ENCODE measurements at regions not wholly inside any gene's neighbourhood (a gene's known extent, or its start where the extent isn't known, plus 50 kb on each side); places are given as distances from the start of the nearest gene placed in this dataset.

- TF ChIP-seq CTCF (IDR thresholded peaks at IDR 0.05; ENCODE audit: insufficient read depth, low read depth, low read length, missing control alignments) = no peak
- no peak for DNase-seq (ENCODE audit: low read depth)
- H3K4me3 ChIP-seq (ENCODE audit: low read depth, low read length) = no peak overlapping the region
These were observed 139.2 kb downstream of the TNFSF13B start for GRCh38 chr13:108408672-108409071.

- no peak overlapping the region for H3K4me3 ChIP-seq (ENCODE audit: low read depth, low read length)
- no peak for DNase-seq (ENCODE audit: low read depth)
- TF ChIP-seq CTCF (IDR thresholded peaks at IDR 0.05; ENCODE audit: insufficient read depth, low read depth, low read length, missing control alignments) = no peak
These were observed 140.2 kb downstream of the TNFSF13B start for GRCh38 chr13:108409730-108410129.

GRCh38 chr13:108419768-108420167, 150.2 kb downstream of the TNFSF13B start:
- no peak for DNase-seq (ENCODE audit: low read depth)
- TF ChIP-seq CTCF (IDR thresholded peaks at IDR 0.05; ENCODE audit: insufficient read depth, low read depth, low read length, missing control alignments) = no peak
- H3K4me3 ChIP-seq (ENCODE audit: low read depth, low read length) = no peak overlapping the region

- TF ChIP-seq CTCF (IDR thresholded peaks at IDR 0.05; ENCODE audit: insufficient read depth, low read depth, low read length, missing control alignments) = no peak
- H3K4me3 ChIP-seq (ENCODE audit: low read depth, low read length) = no peak overlapping the region
- DNase-seq (ENCODE audit: low read depth) = no peak
These were observed 155.5 kb downstream of the TNFSF13B start for GRCh38 chr13:108425056-108425455.

GRCh38 chr13:108426893-108427292, 157.4 kb downstream of the TNFSF13B start:
- TF ChIP-seq CTCF (IDR thresholded peaks at IDR 0.05; ENCODE audit: insufficient read depth, low read depth, low read length, missing control alignments) = no peak
- no peak overlapping the region for H3K4me3 ChIP-seq (ENCODE audit: low read depth, low read length)
- no peak for DNase-seq (ENCODE audit: low read depth)

GRCh38 chr13:108427355-108427754, 157.8 kb downstream of the TNFSF13B start:
- H3K4me3 ChIP-seq (ENCODE audit: low read depth, low read length) = no peak overlapping the region
- TF ChIP-seq CTCF (IDR thresholded peaks at IDR 0.05; ENCODE audit: insufficient read depth, low read depth, low read length, missing control alignments) = no peak
- no peak for DNase-seq (ENCODE audit: low read depth)

GRCh38 chr13:108428691-108429090, 159.2 kb downstream of the TNFSF13B start:
- DNase-seq (ENCODE audit: low read depth) = no peak
- TF ChIP-seq CTCF (IDR thresholded peaks at IDR 0.05; ENCODE audit: insufficient read depth, low read depth, low read length, missing control alignments) = no peak
- no peak overlapping the region for H3K4me3 ChIP-seq (ENCODE audit: low read depth, low read length)
